ENCODE measurements at regions not wholly inside any gene's neighbourhood (a gene's known extent, or its start where the extent isn't known, plus 50 kb on each side); places are given as distances from the start of the nearest gene placed in this dataset.

DNA sequence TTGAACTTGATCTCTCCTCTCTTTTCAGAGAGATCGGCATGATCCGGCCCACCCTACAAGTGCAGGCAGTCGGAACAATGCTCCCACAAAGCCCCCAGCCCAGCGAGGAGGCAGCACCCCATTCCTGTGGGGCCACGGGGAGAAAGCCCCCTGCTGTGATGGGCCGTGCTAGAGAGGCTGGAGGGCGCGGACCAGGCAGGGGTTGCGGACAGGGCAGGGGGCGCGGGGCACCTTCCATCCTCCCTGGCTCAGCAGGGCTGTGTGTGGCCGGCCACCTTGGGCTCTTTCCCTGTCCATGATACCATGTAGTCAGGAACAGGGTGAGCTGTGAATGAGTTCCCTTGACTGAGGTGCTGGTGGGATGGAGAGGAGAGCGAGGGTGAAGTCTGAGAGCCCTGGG lies 379.8 kb downstream of the BRD1 start:
- DNase-seq (ENCODE audit: low spot score) (no peak), FAIRE-seq (no peak), ATAC-seq (no peak)
- CTCF ChIA-PET (ENCODE audit: low intra/inter-chr PET ratio, low total read pairs): no interaction called here
- Histone ChIP-seq H3K9me3 (ENCODE audit: low read length) (no peaks in the 10 kb centered on the region), H3K4me2 (ENCODE audit: low read depth, low read length) (no peak overlapping the region), H3K4me3 (replicated peaks in 1 of 3; ENCODE audit: insufficient read depth in 1 of 3, low read depth in 2 of 3, low read length in 3 of 3) (no peak overlapping the region), H4K20me1 (ENCODE audit: insufficient read depth, low read length) (no peaks in the 10 kb centered on the region), H3K9ac (ENCODE audit: insufficient read depth, low read depth, low read length) (no peak overlapping the region), H3K4me1 (ENCODE audit: insufficient read depth, low read length) (peaks cover 9% of the 10 kb centered on the region), H3K79me2 (ENCODE audit: insufficient read depth, low read length) (no peaks in the 10 kb centered on the region), H3K36me3 (replicated peaks in 1 of 2; ENCODE audit: control insufficient read depth in 1 of 2, insufficient read depth in 2 of 2, low read length in 2 of 2) (no peaks in the 10 kb centered on the region), H3K27ac (ENCODE audit: extremely low read length, insufficient read depth, low read length) (no peak overlapping the region), H2AFZ (ENCODE audit: low read length) (no peak overlapping the region), H3K27me3 (ENCODE audit: control insufficient read depth in 1 of 2, insufficient read depth in 2 of 2, low read length in 2 of 2) (peaks cover 4 to 59% of the 10 kb centered on the region in 2 experiments; a peak in 4 of 5 replicates)
- POLR2A ChIA-PET: no interaction called here
- intact Hi-C loops (cut with micrococcal nuclease; ENCODE audit: unreplicated experiment) (no loop called here), in situ Hi-C loops (cut with HindIII; ENCODE audit: extremely low pct_ligation_motif_present, low pct_unique_long_range_greater_than_20kb) (no loop called here)
- TF ChIP-seq KDM4B (CRISPR knock-in tag; IDR thresholded peaks at IDR 0.05): no peak
- no peak for TF ChIP-seq ZBTB42 (CRISPR knock-in tag; IDR thresholded peaks at IDR 0.05)
- no peak for TF ChIP-seq RAD21 (CRISPR knock-in tag; IDR thresholded peaks at IDR 0.05)
- TF ChIP-seq, protein P1, sequence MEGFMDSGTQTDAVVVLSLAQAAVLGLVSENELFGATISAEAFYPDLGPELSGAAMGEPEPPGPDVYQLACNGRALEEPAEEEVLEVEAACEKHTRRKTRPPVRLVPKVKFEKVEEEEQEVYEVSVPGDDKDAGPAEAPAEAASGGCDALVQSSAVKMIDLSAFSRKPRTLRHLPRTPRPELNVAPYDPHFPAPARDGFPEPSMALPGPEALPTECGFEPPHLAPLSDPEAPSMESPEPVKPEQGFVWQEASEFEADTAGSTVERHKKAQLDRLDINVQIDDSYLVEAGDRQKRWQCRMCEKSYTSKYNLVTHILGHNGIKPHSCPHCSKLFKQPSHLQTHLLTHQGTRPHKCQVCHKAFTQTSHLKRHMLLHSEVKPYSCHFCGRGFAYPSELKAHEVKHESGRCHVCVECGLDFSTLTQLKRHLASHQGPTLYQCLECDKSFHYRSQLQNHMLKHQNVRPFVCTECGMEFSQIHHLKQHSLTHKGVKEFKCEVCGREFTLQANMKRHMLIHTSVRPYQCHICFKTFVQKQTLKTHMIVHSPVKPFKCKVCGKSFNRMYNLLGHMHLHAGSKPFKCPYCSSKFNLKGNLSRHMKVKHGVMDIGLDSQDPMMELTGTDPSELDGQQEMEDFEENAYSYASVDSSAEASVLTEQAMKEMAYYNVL (CRISPR knock-in tag; IDR thresholded peaks at IDR 0.05; ENCODE audit: borderline replicate concordance): no peak
- TF ChIP-seq ZNF468 (CRISPR knock-in tag; IDR thresholded peaks at IDR 0.05): no peak
- 49% methylated on average over 12 of the region's 13 CpGs for WGBS (ENCODE audit: low lambda C conversion rate)
- BruUV-seq (replicated peaks): no TSS peak

DNA sequence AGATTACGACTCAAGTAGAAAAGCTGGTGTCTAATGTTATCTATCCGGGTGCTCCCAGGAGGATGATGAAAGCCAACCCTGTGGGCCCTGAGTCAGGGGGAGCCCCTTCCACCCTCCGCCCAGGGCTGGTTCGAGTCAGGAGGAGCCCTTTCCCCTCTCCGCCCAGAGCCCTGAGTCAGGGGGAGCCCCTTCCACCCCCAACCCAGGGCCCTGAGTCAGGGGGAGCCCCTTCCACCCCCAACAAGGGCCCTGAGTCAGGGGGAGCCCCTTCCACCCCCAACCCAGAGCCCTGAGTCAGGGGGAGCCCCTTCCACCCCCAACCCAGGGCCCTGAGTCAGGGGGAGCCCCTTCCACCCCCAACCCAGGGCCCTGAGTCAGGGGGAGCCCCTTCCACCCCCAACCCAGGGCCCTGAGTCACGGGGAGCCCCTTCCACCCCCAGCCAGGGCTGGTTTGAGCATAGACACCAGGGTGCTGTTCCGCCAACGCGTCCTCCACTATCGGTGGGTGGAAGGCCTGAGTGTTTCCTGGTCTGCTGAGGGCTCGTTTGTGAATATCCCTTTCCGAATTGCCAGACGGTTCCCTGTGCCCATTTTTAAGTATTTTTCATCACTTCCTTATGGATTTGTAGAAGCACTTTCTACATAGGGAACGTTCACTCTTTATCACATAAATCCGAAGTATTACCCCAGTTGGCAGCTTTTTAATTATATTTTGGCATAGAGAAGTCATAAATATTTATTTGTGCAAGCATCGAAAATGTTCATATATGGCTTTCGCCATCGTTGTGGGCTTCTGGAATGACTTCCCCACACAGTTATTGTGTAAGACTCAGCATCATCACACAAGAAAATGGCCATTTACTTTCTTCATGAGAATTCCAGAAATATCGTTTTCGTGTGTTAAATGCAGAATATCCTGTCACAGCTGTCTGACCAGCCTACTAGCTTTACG lies 380.6 kb downstream of the BRD1 start:
- no peaks in the 10 kb centered on the region for H3K79me2 ChIP-seq (ENCODE audit: insufficient read depth, low read length)
- H3K4me3 ChIP-seq (replicated peaks in 1 of 3; ENCODE audit: insufficient read depth in 1 of 3, low read depth in 2 of 3, low read length in 3 of 3): no peak overlapping the region
- ATAC-seq (no peak), FAIRE-seq (no peak), DNase-seq (ENCODE audit: low spot score) (no peak)
- no TSS peak for BruUV-seq (replicated peaks)
- no peak overlapping the region for H3K9ac ChIP-seq (ENCODE audit: insufficient read depth, low read depth, low read length)
- no peak overlapping the region for H3K4me2 ChIP-seq (ENCODE audit: low read depth, low read length)
- H3K27me3 ChIP-seq (ENCODE audit: control insufficient read depth in 1 of 2, insufficient read depth in 2 of 2, low read length in 2 of 2): peaks cover 4 to 59% of the 10 kb centered on the region in 2 experiments; a peak in 4 of 5 replicates
- 16% methylated on average over 13 of the region's 21 CpGs for WGBS (ENCODE audit: low lambda C conversion rate)
- H3K27ac ChIP-seq (ENCODE audit: extremely low read length, insufficient read depth, low read length): no peak overlapping the region
- in situ Hi-C loops (cut with HindIII; ENCODE audit: extremely low pct_ligation_motif_present, low pct_unique_long_range_greater_than_20kb): no loop called here
- CTCF ChIA-PET (ENCODE audit: low intra/inter-chr PET ratio, low total read pairs): no interaction called here
- H2AFZ ChIP-seq (ENCODE audit: low read length): no peak overlapping the region
- H3K4me1 ChIP-seq (ENCODE audit: insufficient read depth, low read length): peaks cover 9% of the 10 kb centered on the region
- H3K36me3 ChIP-seq (replicated peaks in 1 of 2; ENCODE audit: control insufficient read depth in 1 of 2, insufficient read depth in 2 of 2, low read length in 2 of 2): no peaks in the 10 kb centered on the region
- no peaks in the 10 kb centered on the region for H3K9me3 ChIP-seq (ENCODE audit: low read length)
- intact Hi-C loops (cut with micrococcal nuclease; ENCODE audit: unreplicated experiment): no loop called here
- no peaks in the 10 kb centered on the region for H4K20me1 ChIP-seq (ENCODE audit: insufficient read depth, low read length)
- POLR2A ChIA-PET: no interaction called here
- TF ChIP-seq RAD21 (CRISPR knock-in tag; IDR thresholded peaks at IDR 0.05) (no peak), NCOA1 (CRISPR knock-in tag; IDR thresholded peaks at IDR 0.05) (no peak), ZNF775 (CRISPR knock-in tag; IDR thresholded peaks at IDR 0.05; ENCODE audit: borderline replicate concordance) (no peak), AKAP8 (CRISPR knock-in tag; IDR thresholded peaks at IDR 0.05) (no peak), BHLHE40 (IDR thresholded peaks at IDR 0.05; ENCODE audit: low read length) (no peak), KDM6A (CRISPR knock-in tag; IDR thresholded peaks at IDR 0.05; ENCODE audit: low read depth) (no peak), KDM1A (CRISPR knock-in tag; IDR thresholded peaks at IDR 0.05) (no peak), TCF7L2 (IDR thresholded peaks at IDR 0.05; ENCODE audit: low read depth, low read length) (no peak)
- TF ChIP-seq, protein P2, sequence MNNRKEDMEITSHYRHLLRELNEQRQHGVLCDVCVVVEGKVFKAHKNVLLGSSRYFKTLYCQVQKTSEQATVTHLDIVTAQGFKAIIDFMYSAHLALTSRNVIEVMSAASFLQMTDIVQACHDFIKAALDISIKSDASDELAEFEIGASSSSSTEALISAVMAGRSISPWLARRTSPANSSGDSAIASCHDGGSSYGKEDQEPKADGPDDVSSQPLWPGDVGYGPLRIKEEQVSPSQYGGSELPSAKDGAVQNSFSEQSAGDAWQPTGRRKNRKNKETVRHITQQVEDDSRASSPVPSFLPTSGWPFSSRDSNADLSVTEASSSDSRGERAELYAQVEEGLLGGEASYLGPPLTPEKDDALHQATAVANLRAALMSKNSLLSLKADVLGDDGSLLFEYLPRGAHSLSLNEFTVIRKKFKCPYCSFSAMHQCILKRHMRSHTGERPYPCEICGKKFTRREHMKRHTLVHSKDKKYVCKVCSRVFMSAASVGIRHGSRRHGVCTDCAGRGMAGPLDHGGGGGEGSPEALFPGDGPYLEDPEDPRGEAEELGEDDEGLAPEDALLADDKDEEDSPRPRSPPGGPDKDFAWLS (CRISPR knock-in tag; IDR thresholded peaks at IDR 0.05; ENCODE audit: borderline replicate concordance): no peak

Data from HepG2 (cell line).